HEK293 (cell line): ENCODE measurements at regions not wholly inside any gene's neighbourhood (a gene's known extent, or its start where the extent isn't known, plus 50 kb on each side); places are given as distances from the start of the nearest gene placed in this dataset.

Experiments
- CTCF ChIP-seq: fragments of 450-650 bp; formaldehyde crosslinking; IDR thresholded peaks from 2 replicates; pipeline ENCODE4 v1.5.1; 2016; ENCODE audit warnings: missing biosample characterization, missing genetic modification characterization
- PATZ1 ChIP-seq: fragments of 450-650 bp; formaldehyde crosslinking; IDR thresholded peaks from 2 replicates; pipeline ENCODE4 v1.5.1; 2016; ENCODE audit warnings: missing biosample characterization, missing genetic modification characterization
- PBX3 ChIP-seq: sonication (generic); formaldehyde crosslinking; IDR thresholded peaks from 2 replicates; pipeline ENCODE4 v1.8.1; 2022; ENCODE audit warnings: mild to moderate bottlenecking, moderate library complexity, missing genetic modification reagents
- TRIM28 ChIP-seq: IDR thresholded peaks from 2 replicates; pipeline ENCODE4 v1.6.1; 2011; ENCODE audit warnings: low read length, control low read depth, borderline replicate concordance
- ZNF274 ChIP-seq, 2 experiments: fragments of 200-500 bp in 1 of 2; fragments of 450-650 bp in 1 of 2; sonication (Bioruptor generic) in 1 of 2; formaldehyde crosslinking in 1 of 2; IDR thresholded peaks; 2 replicates each; pipeline versions ENCODE4 v1.5.1 to v1.6.1; 2014 to 2016; ENCODE audit warnings: borderline replicate concordance in 1 of 2, inconsistent platforms in 1 of 2, low read length in 1 of 2, missing biosample characterization in 1 of 2, missing genetic modification characterization in 1 of 2
- ZNF639 ChIP-seq: fragments of 450-650 bp; formaldehyde crosslinking; IDR thresholded peaks from 2 replicates; pipeline ENCODE4 v1.5.1; 2016; ENCODE audit warnings: missing biosample characterization, missing genetic modification characterization

GRCh38 chr18:73711256-73711655 is 436.4 kb downstream of the FBXO15 start:
- TF ChIP-seq PATZ1 (tag by site-specific recombination) = no peak
- TF ChIP-seq CTCF (tag by site-specific recombination) = no peak
- TF ChIP-seq ZNF274 (IDR thresholded peaks at IDR 0.05; ENCODE audit: low read length) = no peak
- TF ChIP-seq ZNF274 (tag by site-specific recombination; IDR thresholded peaks at IDR 0.05; ENCODE audit: borderline replicate concordance) = no peak
- no peak for TF ChIP-seq PBX3
- TF ChIP-seq TRIM28 = no peak
- TF ChIP-seq ZNF639 (tag by site-specific recombination) = no peak
